ENCODE measurements at regions not wholly inside any gene's neighbourhood (a gene's known extent, or its start where the extent isn't known, plus 50 kb on each side); places are given as distances from the start of the nearest gene placed in this dataset.

DNA sequence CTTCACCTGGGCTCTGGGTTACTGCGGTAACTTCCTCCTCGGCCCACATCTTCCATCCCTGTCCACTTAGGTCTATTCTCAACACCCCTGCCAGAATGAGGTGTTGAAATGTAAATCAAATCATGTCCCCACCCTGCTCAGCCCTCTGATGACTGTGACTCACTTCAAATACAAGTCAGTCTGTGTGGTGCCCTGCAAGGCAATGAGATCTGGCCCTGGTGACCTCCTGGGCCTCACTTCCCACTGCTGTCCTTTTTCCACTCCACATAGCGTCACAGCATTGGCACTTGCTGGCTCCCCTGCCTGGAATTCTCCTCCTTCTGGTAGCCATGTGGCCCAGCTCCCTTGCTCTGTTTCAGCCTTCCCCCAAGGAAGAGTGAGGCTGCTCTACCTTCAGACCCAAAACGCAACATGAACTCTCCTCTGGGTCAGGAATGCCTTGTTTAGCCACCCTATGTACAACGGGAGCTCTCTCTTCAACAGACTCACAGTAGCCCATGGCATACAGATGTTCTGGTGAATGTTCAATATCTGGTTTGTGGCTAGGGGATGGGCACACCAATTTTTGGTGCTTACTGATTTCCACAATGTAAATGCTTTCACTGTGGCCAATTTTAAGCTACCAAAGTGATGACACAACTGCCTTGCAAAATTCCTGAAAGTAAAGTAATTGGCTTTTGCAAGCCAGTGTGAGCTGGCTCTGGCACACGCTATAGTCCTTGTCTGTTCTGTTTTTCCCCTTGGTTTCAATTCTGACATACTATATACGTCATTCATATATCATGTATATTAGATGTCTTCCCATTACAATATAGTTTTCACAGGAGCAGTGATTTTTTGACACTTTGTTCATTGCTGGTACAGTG, 550.3 kb upstream of the HS6ST1 start:
- DNase-seq: no peak

DNA sequence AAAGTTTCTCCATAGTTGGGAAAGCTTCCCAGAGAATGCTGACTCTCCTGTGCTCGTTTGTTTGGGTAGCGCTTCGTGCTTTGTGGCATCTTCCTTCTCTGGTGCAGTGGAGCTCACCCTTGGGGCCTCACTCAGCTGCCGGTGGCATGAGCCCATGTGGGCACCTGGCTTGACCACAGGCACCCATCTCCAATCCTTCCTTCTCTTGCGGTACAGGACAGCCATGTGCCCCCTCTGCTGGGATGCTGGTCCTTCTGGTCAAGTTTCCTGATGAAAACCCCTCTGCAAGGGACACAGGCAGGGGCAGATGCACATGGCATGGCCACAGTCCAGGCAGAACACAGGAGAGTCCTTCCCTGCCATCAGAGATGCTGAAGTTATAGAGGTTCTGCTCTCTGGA, 555.9 kb upstream of the HS6ST1 start:
- DNase-seq: no peak

- DNase-seq: no peak
Observed at GRCh38 chr2:128876986-128877983, 558.6 kb upstream of the HS6ST1 start.

DNA sequence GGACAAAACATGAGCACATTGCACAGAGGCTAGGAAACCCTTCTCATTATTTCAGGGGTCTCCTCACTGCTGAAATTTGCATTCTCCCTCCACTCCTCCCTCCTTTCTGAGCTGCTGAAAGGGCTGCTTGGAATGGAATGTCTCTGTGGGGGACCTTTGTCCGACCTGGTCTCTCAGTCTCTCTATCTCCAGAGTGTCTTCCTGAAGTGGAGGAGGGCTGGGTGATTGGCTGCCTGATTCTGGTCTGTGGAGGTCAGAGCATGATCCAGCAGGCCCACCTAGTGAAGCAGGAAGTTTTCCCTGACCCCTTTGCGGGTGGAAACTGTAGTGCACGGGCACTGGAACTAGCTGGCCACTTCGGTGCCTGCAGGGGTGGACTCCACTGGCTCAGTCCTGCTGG, 560.5 kb upstream of the HS6ST1 start:
- no peak for DNase-seq

GRCh38 chr2:128894896-128895295, 576.2 kb upstream of the HS6ST1 start:
- DNase-seq: no peak

GRCh38 chr2:128901572-128902391, 583.1 kb upstream of the HS6ST1 start:
- DNase-seq: no peak

DNA sequence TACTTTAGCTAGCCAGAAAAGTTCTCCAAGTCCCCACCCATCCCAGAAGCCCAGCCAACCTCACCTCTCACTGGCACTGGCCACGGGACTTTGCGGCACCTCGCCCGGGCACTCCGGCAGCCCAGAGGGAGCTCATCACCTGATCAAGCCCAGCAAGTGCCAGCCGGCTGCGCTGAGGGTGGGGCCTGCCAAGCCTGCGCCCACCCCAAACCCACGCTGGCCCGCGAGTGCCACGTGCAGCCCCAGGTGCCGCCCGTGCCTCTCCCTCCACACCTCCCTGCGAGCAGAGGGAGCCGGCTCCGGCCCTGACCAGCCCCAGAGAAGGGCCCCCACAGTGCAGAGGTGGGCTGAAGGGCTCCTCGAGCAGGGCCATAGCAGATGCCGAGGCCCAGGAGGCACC, 585.0 kb upstream of the HS6ST1 start:
- DNase-seq: no peak

DNA sequence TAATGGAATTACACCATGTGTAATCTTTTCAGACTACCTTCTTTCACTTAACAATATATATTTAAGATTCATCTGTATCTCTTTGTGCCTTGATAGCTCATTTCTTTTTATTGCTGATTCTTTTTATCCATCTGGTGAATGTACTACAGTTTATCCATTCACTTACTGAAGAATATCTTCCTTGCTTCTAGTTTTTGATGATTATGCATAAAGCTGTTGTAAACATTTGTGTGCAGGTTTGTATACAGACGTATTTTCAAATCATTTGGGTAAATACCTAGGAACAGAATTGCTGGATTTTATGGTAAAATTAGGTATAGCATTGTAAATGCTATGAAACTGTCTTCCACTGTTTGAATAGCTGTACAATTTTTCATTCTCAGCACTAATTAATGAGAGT, 592.6 kb upstream of the HS6ST1 start:
- DNase-seq: no peak

DNA sequence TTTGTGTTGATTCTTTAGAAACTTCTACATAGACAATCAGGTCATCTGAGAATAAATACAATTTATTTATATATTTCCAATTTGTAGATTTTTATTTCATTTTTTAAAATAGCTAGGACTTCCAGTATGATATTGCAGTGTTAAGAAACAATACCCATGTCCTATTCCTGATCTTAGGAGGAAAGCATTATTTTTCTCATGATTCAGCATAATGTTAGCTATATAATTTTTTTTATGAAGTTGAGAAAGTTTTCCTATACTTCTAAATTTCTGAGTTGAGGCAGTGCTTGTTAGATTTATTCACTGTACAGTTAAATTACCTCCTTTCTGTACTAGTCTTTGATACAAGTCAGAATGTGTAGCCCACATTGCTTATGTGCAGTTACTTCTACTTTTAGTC, 595.7 kb upstream of the HS6ST1 start:
- DNase-seq: no peak

DNA sequence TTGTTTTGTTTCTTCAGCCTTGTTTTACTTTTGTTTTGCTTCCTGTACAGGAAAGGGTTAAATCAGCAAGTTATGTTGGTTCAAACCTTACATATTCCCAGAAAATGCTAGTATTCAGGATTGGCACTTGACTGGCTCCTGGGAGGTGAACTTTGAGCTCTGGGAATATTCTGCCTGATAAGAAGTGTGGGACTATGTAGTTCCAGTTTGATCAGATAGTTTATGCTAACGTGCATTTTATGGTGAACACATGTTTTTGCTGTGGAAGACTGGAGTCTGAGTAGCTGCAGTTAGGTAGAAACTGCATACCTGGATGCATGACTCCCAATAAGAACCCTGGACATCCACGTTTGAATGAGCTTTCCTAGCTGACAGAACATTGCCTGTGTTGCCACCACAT, 603.1 kb upstream of the HS6ST1 start:
- DNase-seq: no peak

DNA sequence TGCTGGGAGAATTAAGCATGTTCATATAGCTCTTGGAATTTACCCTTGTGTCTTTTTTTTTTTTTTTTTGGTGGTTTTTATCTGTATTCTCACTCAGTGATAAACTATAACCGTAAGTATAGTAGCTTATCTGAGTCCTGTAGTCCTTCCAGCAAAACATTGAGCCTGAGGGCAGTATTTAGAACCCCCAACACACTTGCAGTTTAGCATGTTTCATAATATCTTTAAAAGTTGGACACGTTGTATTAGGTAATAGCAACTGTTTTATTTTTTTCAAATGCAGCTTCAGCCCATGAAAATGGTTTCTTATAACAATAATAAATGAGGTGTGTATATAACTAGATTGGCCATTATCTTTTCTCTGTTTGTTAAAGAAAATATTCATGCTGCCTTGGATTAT, 603.5 kb upstream of the HS6ST1 start:
- no peak for DNase-seq

GRCh38 chr2:128925631-128926030, 607.0 kb upstream of the HS6ST1 start:
- DNase-seq: no peak

GRCh38 chr2:128930101-128930500, 611.4 kb upstream of the HS6ST1 start:
- no peak for DNase-seq

- no peak for DNase-seq
Observed at GRCh38 chr2:128940378-128940777, 621.7 kb upstream of the HS6ST1 start.

GRCh38 chr2:128941751-128942150, 623.1 kb upstream of the HS6ST1 start:
- no peak for DNase-seq

DNA sequence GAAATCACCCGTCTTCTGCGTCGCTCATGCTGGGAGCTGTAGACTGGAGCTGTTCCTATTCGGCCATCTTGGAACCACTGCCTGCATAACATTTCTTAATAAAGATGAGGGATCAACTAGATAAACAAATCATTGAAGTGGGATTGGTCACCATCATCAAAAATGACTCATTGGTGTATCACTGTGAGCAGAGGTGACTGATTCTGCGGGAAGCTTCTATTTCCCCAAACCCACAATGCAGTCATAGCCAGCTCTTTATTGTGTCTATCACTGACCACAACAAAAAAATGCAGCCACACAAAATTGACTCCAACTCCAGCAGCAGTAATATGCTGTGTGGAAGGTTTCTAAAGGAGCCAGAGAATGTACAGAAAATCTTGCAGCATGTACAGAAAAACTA, 630.7 kb upstream of the HS6ST1 start:
- no peak for DNase-seq

- DNase-seq: no peak
Observed at GRCh38 chr2:128950758-128951157, 632.1 kb upstream of the HS6ST1 start.

- DNase-seq: no peak
Observed at GRCh38 chr2:128958241-128958640, 639.6 kb upstream of the HS6ST1 start.

- no peak for DNase-seq
Observed at GRCh38 chr2:128967646-128968045, 649.0 kb upstream of the HS6ST1 start.

DNA sequence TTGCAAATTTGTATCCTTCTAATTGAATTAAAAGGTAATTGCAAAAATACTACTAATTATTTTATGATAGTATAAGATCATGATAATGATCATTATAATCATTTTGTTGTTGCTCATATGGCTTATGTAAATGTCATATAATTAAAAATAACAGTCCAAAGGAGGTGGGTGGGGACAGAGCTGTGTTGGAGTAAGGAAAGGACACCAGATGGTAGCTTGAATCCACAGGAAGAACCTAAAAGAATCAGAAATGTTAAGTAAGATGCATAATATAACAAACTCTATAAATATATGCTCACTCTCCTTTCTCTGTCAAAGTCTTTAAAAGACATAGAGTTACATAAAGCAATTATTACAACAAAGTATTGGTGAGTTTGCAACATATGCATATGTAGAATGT, 650.7 kb upstream of the HS6ST1 start:
- no peak for DNase-seq

DNA sequence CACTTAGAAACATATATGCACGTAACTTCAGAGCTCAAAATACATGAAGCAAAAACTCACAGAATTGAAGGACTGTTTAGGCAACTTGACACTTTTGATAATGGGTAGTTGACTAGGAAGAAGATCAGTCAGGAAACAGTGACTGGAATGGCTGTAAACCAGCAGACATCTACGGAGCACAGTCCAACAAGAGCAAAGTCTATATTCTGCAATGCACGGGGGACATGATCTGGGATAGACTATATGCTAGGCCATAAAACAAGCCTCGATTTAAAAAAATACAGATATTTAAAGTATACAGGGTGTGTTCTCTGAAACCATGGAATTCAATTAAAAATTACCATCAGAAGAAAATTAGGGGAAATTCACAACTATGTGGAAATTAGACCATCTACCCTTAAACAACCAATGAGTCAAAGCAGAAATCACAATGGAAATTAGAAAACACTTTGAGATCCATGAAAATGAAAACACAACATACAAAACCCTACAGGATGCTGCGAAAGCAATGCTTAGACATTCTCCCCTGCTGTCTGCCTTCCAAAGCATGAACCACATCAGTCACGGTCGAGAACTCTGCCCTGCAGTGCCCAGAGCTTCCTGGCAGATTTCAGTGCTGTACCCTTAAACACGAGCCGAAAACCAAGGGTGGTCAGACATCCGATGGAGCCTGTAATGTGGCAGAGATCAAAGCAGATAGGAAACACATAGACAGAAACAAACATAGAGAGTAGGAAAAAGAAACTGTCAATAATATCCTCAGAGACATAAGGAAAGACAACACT, 651.9 kb upstream of the HS6ST1 start:
- no peak for DNase-seq

DNA sequence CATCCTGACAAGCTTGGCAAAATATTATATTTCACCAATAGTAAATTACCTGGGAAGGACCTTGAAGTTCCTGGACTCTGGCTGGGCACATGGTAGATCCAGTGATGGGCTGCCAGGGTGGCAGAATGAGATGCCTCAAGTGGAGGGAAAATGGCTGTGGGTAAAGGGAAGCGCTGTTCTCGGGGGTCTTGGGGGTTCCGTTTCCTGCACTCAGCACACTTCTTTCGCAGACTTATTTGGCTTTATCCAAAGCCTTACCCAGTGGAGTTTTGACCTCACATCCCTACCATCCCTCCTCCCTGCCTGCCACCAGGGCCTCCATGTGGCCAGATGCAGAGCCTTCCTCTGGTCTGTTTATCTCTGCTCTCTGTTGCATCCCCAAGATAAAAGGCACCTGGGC, 654.9 kb upstream of the HS6ST1 start:
- no peak for DNase-seq
